GM23338 (cell line): ENCODE measurements at regions not wholly inside any gene's neighbourhood (a gene's known extent, or its start where the extent isn't known, plus 50 kb on each side); places are given as distances from the start of the nearest gene placed in this dataset.

Experiments used
- CTCF ChIP-seq, 2 experiments: fragments of 200-600 bp in 1 of 2; sonication (generic) in 1 of 2; conservative IDR thresholded peaks; 2 replicates each; pipeline versions ENCODE4 v1.5.1 to v1.6.1; 2016 to 2017; ENCODE audit warnings: antibody characterized with exemption in 2 of 2, low read depth in 2 of 2, mild to moderate bottlenecking in 2 of 2, moderate library complexity in 1 of 2
- EZH2 ChIP-seq: fragments of 200-600 bp; sonication (generic); IDR thresholded peaks from one replicate; pipeline ENCODE4 v1.8.0; 2017; ENCODE audit warnings: antibody characterized with exemption, mild to moderate bottlenecking, low read depth; ENCODE audit not compliant: unreplicated experiment
- EZH2phosphoT487 ChIP-seq: fragments of 200-600 bp; sonication (generic); IDR thresholded peaks from one replicate; pipeline ENCODE4 v1.8.1; 2018; ENCODE audit warnings: antibody characterized with exemption; ENCODE audit not compliant: unreplicated experiment
- JUNB ChIP-seq: IDR thresholded peaks from one replicate; pipeline ENCODE4 v1.6.1; 2016; ENCODE audit warnings: antibody characterized with exemption; ENCODE audit not compliant: unreplicated experiment
- POLR2AphosphoS5 ChIP-seq: IDR thresholded peaks from 2 replicates; pipeline ENCODE4 v1.6.1; 2016; ENCODE audit warnings: antibody characterized with exemption, low read depth
- TF ChIP-seq, protein P1 (sequence below): IDR thresholded peaks from one replicate; pipeline ENCODE4 v1.6.1; 2018; ENCODE audit warnings: antibody characterized with exemption; ENCODE audit not compliant: unreplicated experiment

GRCh38 chr16:17744921-17745572 lies 274.3 kb upstream of the XYLT1 start:
- no peak for TF ChIP-seq CTCF (conservative IDR thresholded peaks at IDR 0.05; ENCODE audit: low read depth in 2 of 2)
- no peak for TF ChIP-seq POLR2AphosphoS5
- TF ChIP-seq EZH2, result no peak
- TF ChIP-seq EZH2phosphoT487, result no peak
- TF ChIP-seq, protein P1, sequence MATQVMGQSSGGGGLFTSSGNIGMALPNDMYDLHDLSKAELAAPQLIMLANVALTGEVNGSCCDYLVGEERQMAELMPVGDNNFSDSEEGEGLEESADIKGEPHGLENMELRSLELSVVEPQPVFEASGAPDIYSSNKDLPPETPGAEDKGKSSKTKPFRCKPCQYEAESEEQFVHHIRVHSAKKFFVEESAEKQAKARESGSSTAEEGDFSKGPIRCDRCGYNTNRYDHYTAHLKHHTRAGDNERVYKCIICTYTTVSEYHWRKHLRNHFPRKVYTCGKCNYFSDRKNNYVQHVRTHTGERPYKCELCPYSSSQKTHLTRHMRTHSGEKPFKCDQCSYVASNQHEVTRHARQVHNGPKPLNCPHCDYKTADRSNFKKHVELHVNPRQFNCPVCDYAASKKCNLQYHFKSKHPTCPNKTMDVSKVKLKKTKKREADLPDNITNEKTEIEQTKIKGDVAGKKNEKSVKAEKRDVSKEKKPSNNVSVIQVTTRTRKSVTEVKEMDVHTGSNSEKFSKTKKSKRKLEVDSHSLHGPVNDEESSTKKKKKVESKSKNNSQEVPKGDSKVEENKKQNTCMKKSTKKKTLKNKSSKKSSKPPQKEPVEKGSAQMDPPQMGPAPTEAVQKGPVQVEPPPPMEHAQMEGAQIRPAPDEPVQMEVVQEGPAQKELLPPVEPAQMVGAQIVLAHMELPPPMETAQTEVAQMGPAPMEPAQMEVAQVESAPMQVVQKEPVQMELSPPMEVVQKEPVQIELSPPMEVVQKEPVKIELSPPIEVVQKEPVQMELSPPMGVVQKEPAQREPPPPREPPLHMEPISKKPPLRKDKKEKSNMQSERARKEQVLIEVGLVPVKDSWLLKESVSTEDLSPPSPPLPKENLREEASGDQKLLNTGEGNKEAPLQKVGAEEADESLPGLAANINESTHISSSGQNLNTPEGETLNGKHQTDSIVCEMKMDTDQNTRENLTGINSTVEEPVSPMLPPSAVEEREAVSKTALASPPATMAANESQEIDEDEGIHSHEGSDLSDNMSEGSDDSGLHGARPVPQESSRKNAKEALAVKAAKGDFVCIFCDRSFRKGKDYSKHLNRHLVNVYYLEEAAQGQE, result no peak
- TF ChIP-seq JUNB, result no peak
